NCI-H82 treated with DMSO at 0.1 percent for 48 hours (cell line): ENCODE measurements at regions not wholly inside any gene's neighbourhood (a gene's known extent, or its start where the extent isn't known, plus 50 kb on each side); places are given as distances from the start of the nearest gene placed in this dataset.

ENCODE experiments used
- DNase-seq: peaks from one replicate; lab custom pipeline; 2025; ENCODE audit not compliant: unreplicated experiment; lab: John Stamatoyannopoulos, UW

DNA sequence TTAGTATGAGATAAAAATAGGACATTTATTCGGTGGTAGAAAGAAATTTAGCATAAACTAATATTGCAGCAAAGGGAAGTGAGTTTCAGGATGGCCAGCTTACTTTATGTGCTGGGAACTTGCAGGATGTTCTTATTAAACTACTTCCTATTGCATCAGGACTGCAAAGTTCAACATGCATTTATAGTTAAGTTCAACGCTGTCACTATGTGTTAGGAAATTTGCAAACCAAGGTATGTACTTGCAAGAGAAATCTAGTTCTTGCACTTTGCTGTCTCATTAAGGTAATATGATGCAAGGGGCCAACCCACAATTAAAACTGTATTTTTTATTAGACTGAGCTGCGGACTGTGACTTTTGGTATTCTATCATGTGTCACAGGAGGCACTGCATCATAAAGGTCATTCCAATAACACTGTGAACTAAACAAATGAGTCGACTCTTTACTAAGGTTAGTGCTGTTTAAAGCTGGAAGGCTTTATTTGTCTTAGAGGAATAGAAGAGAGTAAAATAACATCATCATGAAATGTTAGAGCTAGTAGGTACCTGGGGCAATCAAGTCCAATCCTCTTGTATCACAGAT is 1525.7 kb upstream of the TENM3 start:
- DNase-seq: no peak

DNA sequence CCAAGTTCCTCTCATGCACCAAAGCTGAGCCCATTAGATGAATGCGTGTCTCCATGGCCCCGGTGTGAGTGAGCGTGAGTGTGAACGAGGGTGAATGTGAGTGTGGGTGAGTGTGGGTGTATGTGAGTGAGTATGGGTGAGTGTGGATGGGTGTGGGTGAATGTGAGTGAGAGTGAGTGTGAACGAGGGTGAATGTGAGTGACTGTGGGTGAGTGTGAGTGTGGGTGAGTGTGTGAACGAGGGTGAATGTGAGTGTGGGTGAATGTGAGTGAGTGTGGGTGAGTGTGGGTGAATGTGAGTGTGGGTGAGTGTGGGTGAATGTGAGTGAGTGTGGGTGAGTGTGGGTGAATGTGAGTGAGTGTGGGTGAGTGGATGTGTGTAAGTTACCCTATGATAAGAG is 1521.8 kb upstream of the TENM3 start:
- no peak for DNase-seq

DNA sequence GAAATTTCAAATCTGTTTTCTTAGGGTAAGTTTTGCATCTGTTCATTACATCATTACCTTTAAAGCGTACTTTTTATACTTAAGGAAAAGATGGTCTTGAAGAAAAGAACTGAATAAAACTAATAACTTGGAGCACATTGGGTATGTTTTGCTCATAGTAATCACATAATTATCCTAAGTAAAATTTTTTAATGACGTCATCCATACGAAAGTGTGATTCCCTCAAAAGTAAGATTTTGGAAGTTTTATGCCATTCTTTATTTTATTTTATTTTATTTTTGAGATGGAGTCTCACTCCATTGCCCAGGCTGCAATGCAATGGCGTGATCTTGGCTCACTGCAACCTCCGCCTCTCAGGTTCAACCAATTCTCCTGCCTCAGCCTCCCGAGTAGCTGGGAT is 1516.6 kb upstream of the TENM3 start:
- no peak for DNase-seq

DNA sequence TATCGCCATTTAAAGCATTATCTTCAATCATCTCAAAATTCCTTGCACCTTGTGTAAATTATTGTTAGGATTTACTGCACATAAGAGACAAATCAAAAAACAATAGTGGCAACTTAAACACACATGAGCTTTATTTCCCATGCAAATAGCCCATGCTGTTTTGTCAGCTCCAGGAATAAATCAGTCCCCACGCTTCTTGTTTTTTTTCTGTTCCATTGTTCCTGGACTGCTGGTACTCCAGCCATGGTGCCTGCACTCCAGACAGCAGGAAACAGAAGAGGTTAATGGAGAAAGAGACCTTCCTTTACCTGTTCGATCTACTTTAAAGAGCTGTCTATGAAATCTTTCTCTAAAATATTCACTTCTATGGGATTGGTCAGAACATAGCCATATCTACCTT is 1515.7 kb upstream of the TENM3 start:
- DNase-seq: no peak

DNA sequence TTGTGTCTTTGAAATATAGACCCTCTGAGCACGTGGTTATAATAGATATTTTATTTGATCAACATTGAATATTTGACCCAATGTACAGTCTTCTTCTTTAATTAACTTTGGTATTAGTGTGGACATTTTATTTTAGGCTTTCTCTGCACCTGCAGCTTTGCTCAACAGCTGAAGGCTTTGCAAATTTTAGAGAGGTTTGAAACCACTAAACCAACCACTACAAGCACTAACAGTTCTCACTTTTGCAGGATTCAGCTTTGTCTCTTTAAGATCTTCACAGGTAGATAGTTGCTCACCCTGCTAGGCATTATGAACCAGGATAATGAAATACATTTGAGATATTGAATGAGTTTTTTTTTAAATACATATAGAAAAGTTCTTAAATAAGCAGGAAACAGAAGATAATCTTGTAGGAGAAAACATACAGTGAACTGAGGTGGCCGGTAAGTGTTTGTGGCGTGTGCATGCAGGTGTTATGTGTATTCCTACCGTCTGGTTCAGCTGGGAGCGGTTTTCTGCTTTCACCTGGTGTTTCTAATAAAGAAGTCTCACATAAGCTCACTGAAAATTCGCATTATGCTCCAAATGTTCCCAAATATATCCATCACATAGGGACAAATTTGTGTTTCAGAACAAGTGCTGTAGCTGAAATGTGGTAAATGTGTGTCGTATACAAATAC is 1508.3 kb upstream of the TENM3 start:
- no peak for DNase-seq

- DNase-seq: no peak
Measured at GRCh38 chr4:180741703-180742102, 1501.5 kb upstream of the TENM3 start.

DNA sequence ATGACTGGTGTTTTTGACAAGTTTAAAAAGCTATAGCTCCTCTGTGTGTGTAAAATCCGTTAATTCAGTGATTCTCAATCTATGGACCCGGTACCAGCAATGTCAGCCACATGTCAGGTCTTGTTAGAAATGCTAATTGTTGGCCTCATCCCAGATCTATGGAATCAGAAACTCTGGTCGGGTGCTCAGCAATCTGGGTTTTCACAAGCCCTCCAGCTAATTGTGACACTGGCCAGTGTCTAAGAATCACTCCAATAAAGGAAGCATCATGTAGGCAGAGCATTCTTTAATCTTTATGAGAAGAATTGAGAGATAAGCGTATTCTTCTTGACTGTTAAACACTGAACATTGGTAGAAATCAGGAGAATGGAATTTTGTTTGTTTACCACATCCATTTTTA is 1498.2 kb upstream of the TENM3 start:
- no peak for DNase-seq

DNA sequence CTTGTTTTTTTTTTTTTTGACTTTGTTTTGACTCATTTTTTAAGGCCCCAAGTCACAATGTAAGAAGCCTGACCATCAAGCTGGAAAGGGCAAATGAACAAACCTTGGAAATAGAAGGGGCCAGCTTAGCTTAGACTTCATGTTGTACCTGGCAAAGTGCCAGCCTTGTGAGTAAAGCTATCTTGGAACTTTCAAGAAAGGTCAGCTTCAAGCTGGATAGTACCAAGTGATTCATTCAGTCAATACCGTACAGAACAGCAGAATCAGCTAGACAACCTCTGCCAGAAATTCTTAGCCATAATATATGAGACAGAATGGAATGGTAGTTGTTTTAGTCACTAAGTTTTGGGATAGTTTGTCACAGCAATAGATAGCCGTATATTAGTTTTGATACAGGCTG is 1492.2 kb upstream of the TENM3 start:
- DNase-seq: no peak

GRCh38 chr4:180757927-180758326 is 1485.3 kb upstream of the TENM3 start:
- no peak for DNase-seq

DNA sequence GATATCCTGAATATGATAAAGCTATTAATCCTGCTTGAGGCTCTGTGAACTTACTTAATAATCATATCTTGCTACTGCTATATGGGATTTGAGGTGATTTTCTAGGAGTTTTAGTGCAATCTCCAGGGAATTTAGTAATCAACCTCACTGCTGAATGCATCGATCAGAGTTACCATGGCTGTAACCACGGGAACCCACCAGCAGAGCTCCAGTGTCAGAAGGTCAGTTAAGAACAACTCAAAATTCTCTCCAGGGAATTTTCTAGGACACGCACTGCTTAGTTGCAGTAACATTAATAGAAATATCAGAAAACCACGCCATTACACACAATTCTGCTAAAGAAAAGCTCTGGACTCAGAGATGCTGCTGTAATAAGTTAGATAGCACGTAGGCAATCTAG is 1477.2 kb upstream of the TENM3 start:
- DNase-seq: no peak

DNA sequence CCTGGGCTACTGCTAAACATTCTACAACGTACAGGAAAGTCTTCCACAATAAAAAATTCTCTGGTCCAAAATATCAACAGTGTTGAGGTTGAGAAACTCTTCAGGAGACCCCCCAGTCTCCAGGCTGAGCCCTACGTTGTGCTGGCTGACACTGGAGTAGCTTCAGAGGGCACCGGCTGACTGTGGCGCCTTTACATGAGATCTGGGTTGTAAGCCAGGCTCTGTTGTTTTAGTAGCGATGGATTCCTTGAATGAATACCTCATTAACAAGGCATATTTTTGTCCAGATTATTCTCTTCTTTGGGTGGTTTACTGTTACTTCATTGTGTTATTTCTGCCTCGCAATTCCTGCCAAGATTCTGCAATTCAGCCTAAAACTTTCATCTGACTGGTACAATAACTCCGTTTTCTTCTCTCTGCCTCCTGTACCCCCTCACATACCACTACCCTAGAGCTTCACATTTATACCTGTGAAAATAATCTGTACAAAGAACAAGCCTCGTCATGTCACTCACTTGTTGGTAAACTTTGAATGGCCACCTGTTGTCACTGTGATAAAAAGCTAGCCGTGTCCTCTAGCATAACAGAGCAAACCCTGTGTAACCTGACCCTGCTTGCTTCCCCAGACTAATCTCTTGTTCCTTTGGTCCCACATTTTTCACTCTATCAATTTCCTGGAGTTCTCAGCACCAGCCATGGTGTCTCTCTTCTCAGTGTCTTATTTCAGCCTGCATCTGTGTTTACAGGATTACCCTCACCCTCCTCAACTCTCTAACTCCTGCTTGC is 1476.1 kb upstream of the TENM3 start:
- peak; percentile 0 for DNase-seq

DNA sequence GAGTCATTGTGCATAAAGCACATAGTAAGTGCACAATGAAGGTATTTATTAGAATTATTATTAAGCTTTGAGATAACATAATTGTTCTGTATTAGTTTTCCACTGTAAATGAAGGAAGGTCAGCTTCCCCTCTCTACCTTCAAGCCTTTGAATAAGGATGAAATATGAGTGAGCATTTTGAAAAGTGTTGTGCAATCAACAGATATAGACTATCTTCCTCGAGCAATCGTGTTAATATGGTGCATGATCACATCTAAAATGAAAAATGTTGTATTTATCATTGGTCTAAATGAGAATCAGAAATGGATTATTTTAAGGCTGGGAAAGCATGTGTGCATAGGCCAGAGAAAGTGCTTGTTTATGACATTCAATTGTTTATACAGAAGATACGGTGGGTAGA is 1474.6 kb upstream of the TENM3 start:
- DNase-seq: no peak

DNA sequence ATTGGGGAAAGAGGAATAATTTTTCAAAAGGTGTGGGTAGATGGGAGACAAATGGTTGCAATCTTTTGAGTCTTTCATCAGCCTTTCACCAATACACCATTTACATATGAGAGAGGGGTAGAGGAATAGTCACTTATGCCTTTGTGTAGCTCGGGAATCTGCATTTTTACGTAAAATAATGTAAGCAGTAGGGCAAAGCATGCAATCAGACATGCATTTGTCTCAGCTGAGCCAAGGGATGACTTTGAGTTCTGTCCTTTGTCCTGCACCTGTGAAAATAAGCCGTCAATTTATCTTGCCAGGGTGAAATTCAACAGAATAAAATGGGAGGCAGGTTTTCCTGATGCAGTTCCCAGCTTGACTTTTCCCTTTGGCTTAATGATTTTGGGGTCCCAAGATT is 1473.4 kb upstream of the TENM3 start:
- DNase-seq: no peak

DNA sequence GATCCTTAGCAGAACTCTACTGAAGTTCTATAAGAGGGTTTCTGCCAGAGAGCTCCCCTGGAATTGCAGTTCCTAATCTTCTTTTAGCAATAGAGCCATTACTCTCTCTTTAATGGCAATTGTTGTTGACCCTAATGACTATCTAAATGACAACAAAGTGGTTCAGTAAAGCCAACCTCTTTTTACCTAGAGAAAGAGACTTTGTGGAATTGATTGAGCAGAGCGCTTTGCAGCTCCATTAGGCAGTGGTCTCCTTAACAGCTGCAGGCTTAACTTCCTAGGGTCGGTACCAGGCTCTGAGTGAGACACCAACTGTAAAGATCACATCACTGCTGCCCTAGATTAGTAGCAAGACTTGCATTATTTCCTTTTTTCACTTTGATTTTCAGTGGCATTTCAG is 1472.9 kb upstream of the TENM3 start:
- no peak for DNase-seq

- no peak for DNase-seq
Measured at GRCh38 chr4:180784940-180785339, 1458.3 kb upstream of the TENM3 start.

GRCh38 chr4:180788729-180789128 is 1454.5 kb upstream of the TENM3 start:
- DNase-seq: no peak

- DNase-seq: no peak
Measured at GRCh38 chr4:180789929-180790328, 1453.3 kb upstream of the TENM3 start.

- DNase-seq: no peak
Measured at GRCh38 chr4:180790471-180790870, 1452.7 kb upstream of the TENM3 start.

GRCh38 chr4:180792541-180792940 is 1450.7 kb upstream of the TENM3 start:
- DNase-seq: no peak

- DNase-seq: no peak
Measured at GRCh38 chr4:180794333-180794732, 1448.9 kb upstream of the TENM3 start.

DNA sequence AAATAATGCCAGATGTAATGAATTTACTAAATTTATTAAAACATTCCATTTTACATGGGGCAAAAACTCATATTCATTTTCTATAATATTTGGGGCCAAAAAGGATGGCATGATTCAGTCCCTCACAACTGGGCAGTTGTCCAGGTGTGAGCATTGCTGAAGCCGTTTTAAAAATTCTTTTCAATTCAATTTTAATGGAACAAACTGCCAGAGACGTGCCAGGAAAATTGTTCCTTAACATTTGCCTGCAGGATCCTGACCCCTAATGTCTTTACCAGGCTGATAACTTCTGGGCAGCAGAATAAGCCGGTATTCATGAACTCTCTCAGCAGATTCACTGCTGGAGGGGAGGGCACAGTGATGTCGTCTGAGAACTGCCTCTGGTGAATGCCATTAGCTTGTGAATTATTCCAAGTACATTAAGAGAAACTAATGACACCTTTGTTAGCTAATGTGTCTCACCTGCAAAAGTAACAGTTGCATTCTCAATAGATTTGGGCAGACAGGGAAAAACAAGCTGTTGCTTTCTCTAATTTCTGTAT is 1445.1 kb upstream of the TENM3 start:
- no peak for DNase-seq

GRCh38 chr4:180799798-180800197 is 1443.4 kb upstream of the TENM3 start:
- DNase-seq: no peak
